Panc1 (cell line): ENCODE measurements at regions not wholly inside any gene's neighbourhood (a gene's known extent, or its start where the extent isn't known, plus 50 kb on each side); places are given as distances from the start of the nearest gene placed in this dataset.

Source experiments
- TF ChIP-seq, protein P1 (sequence below): fragments of 450-650 bp; IDR thresholded peaks from 2 replicates; pipeline ENCODE4 v1.5.1; 2017; ENCODE audit warnings: mild to moderate bottlenecking
- TF ChIP-seq, protein P2 (sequence below), 2 experiments: IDR thresholded peaks; 2 replicates each; pipeline ENCODE4 v1.6.1; 2011 to 2012; ENCODE audit warnings: low read depth in 2 of 2, control low read depth in 1 of 2, low read length in 1 of 2, mild to moderate bottlenecking in 1 of 2, moderate library complexity in 1 of 2; ENCODE audit not compliant: insufficient read depth in 1 of 2

- TF ChIP-seq, protein P1, sequence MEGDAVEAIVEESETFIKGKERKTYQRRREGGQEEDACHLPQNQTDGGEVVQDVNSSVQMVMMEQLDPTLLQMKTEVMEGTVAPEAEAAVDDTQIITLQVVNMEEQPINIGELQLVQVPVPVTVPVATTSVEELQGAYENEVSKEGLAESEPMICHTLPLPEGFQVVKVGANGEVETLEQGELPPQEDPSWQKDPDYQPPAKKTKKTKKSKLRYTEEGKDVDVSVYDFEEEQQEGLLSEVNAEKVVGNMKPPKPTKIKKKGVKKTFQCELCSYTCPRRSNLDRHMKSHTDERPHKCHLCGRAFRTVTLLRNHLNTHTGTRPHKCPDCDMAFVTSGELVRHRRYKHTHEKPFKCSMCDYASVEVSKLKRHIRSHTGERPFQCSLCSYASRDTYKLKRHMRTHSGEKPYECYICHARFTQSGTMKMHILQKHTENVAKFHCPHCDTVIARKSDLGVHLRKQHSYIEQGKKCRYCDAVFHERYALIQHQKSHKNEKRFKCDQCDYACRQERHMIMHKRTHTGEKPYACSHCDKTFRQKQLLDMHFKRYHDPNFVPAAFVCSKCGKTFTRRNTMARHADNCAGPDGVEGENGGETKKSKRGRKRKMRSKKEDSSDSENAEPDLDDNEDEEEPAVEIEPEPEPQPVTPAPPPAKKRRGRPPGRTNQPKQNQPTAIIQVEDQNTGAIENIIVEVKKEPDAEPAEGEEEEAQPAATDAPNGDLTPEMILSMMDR: no peak
- TF ChIP-seq, protein P2, sequence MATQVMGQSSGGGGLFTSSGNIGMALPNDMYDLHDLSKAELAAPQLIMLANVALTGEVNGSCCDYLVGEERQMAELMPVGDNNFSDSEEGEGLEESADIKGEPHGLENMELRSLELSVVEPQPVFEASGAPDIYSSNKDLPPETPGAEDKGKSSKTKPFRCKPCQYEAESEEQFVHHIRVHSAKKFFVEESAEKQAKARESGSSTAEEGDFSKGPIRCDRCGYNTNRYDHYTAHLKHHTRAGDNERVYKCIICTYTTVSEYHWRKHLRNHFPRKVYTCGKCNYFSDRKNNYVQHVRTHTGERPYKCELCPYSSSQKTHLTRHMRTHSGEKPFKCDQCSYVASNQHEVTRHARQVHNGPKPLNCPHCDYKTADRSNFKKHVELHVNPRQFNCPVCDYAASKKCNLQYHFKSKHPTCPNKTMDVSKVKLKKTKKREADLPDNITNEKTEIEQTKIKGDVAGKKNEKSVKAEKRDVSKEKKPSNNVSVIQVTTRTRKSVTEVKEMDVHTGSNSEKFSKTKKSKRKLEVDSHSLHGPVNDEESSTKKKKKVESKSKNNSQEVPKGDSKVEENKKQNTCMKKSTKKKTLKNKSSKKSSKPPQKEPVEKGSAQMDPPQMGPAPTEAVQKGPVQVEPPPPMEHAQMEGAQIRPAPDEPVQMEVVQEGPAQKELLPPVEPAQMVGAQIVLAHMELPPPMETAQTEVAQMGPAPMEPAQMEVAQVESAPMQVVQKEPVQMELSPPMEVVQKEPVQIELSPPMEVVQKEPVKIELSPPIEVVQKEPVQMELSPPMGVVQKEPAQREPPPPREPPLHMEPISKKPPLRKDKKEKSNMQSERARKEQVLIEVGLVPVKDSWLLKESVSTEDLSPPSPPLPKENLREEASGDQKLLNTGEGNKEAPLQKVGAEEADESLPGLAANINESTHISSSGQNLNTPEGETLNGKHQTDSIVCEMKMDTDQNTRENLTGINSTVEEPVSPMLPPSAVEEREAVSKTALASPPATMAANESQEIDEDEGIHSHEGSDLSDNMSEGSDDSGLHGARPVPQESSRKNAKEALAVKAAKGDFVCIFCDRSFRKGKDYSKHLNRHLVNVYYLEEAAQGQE (IDR thresholded peaks at IDR 0.05; ENCODE audit: insufficient read depth in 1 of 2, low read depth in 2 of 2, low read length in 1 of 2): no peak
Observed at GRCh38 chr10:31126593-31126992, 94.9 kb upstream of the ZNF438 start.
